ENCODE measurements at regions not wholly inside any gene's neighbourhood (a gene's known extent, or its start where the extent isn't known, plus 50 kb on each side); places are given as distances from the start of the nearest gene placed in this dataset.

GRCh38 chr6:106849676-106850332 is 124.7 kb downstream of the CD24 start:
- TF ChIP-seq POLR2A (IDR thresholded peaks at IDR 0.05) (no peak), CTCF (IDR thresholded peaks at IDR 0.05) (no peak), POLR2AphosphoS5 (IDR thresholded peaks at IDR 0.05; ENCODE audit: insufficient read depth in 1 of 2, low read depth in 1 of 2) (no peak)
